ENCODE measurements at regions not wholly inside any gene's neighbourhood (a gene's known extent, or its start where the extent isn't known, plus 50 kb on each side); places are given as distances from the start of the nearest gene placed in this dataset.

DNA sequence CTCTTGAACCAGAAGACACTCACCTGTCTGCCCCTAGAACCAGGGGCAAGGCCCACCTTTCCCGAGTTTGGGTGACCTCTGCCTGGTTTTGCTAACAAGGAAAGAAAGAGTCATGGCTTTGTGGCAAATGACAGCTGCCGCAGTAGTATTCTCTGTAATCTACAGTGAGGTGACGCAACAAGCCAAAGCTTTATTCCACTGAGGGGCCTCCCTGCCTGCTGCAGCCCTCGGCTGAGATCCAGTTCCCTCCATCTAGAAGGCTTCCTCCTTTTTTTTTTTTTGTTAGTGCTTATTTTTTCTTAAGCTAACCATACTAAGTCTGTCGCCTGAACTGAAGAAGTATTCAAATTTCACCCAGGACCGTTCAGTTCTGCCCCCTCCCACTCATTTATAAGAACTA, 142.3 kb upstream of the TMCC3 start:
- TF ChIP-seq TCF12 (IDR thresholded peaks at IDR 0.05; ENCODE audit: low read depth) = no peak
- TF ChIP-seq YY1 (IDR thresholded peaks at IDR 0.05; ENCODE audit: low read depth) = no peak
- TF ChIP-seq EP300 (IDR thresholded peaks at IDR 0.05; ENCODE audit: borderline replicate concordance) = no peak
- TF ChIP-seq CEBPB (IDR thresholded peaks at IDR 0.05) = no peak
- TF ChIP-seq RAD21 (IDR thresholded peaks at IDR 0.05; ENCODE audit: low read depth) = no peak
- TF ChIP-seq CREB1 (IDR thresholded peaks at IDR 0.05; ENCODE audit: low read depth) = no peak
- TF ChIP-seq ZBTB7A (IDR thresholded peaks at IDR 0.05; ENCODE audit: low read depth) = no peak

Measured in Ishikawa (cell line).